Endothelial cell of umbilical vein (primary cell): ENCODE measurements at regions not wholly inside any gene's neighbourhood (a gene's known extent, or its start where the extent isn't known, plus 50 kb on each side); places are given as distances from the start of the nearest gene placed in this dataset.

ENCODE experiments used
- BruUV-seq: library from RNA; stranded (reverse); fragments of 400-500 nt; replicated peaks from 2 replicates; lab custom pipeline; 2021; lab: Mats Ljungman, UMichigan
- CTCF ChIA-PET: fragments of 300-600, 350-600 bp; sonication (Branson Sonifier 250); formaldehyde crosslinking; loops from one replicate; lab custom pipeline; 2021; ENCODE audit warnings: antibody characterized with exemption, inconsistent platforms; lab: Charles Lee
- POLR2A ChIA-PET: fragments of 300-600, 350-600 bp; sonication (Branson Sonifier 250); formaldehyde crosslinking; loops from one replicate; lab custom pipeline; 2021; ENCODE audit warnings: antibody characterized with exemption, inconsistent platforms; lab: Charles Lee
- DNase-seq: peaks from one replicate; pipeline ENCODE4 v3.0.0-alpha.2; 2011; ENCODE audit warnings: low read depth, low spot score
- FAIRE-seq: peaks from 2 replicates; lab custom pipeline; 2011; peaks lifted over from hg19 to GRCh38; lab: Jason Lieb, UNC
- H2AFZ ChIP-seq: 2 replicates; pipeline ENCODE4 v1.6.0; 2012; ENCODE audit warnings: low read depth, low read length, control low read depth, inconsistent platforms
- H3K27ac ChIP-seq: 2 replicates; pipeline ENCODE4 v1.5.1; 2011; ENCODE audit warnings: low read depth, mild to moderate bottlenecking, control low read depth, low read length, moderate library complexity; ENCODE audit not compliant: insufficient read depth
- H3K27me3 ChIP-seq, 2 experiments: 2 replicates each; pipeline versions ENCODE4 v1.6.0 to v1.6.1; 2011; ENCODE audit warnings: low read length in 2 of 2, mixed read lengths in 1 of 2; ENCODE audit not compliant: control insufficient read depth in 2 of 2, insufficient read depth in 2 of 2
- H3K36me3 ChIP-seq, 2 experiments: 2 replicates in 1 of 2; 3 replicates in 1 of 2; pipeline ENCODE4 v1.5.1; 2011; ENCODE audit warnings: low read length in 2 of 2, mild to moderate bottlenecking in 1 of 2, moderate library complexity in 1 of 2; ENCODE audit not compliant: control insufficient read depth in 2 of 2, insufficient read depth in 2 of 2; ENCODE audit errors: extremely low read depth in 1 of 2
- H3K4me1 ChIP-seq: 3 replicates; pipeline ENCODE4 v1.5.1; 2011; ENCODE audit warnings: mild to moderate bottlenecking, low read length; ENCODE audit not compliant: control insufficient read depth, insufficient read depth; ENCODE audit errors: extremely low read depth
- H3K4me2 ChIP-seq: 2 replicates; pipeline ENCODE4 v1.6.1; 2011; ENCODE audit warnings: low read length, control low read depth, mixed read lengths; ENCODE audit not compliant: insufficient read depth
- H3K4me3 ChIP-seq, 3 experiments: fragments of 200-600 bp in 1 of 3; sonication (generic), shearing (Covaris generic) in 1 of 3; replicated peaks in 1 of 3; 2 replicates each; pipeline ENCODE4 v1.5.1; 2011 to 2016; ENCODE audit warnings: control low read depth in 3 of 3, low read length in 3 of 3, mild to moderate bottlenecking in 2 of 3, inconsistent platforms in 1 of 3, low read depth in 1 of 3, moderate library complexity in 1 of 3; ENCODE audit not compliant: insufficient read depth in 1 of 3
- H3K79me2 ChIP-seq: 2 replicates; pipeline ENCODE4 v1.6.0; 2012; ENCODE audit warnings: low read length, inconsistent platforms; ENCODE audit not compliant: control insufficient read depth, insufficient read depth
- H3K9ac ChIP-seq: replicated peaks from 2 replicates; pipeline ENCODE3; 2011; ENCODE audit warnings: low read length, control low read depth; ENCODE audit not compliant: insufficient read depth; ENCODE audit errors: extremely low read depth
- H3K9me1 ChIP-seq: replicated peaks from 3 replicates; pipeline ENCODE4 v1.6.0; 2011; ENCODE audit warnings: mild to moderate bottlenecking, low read length; ENCODE audit not compliant: control insufficient read depth, insufficient read depth; ENCODE audit errors: extremely low read depth
- H3K9me3 ChIP-seq: replicated peaks from 2 replicates; pipeline ENCODE4 v1.5.1; 2012; ENCODE audit warnings: low read length, inconsistent platforms; ENCODE audit not compliant: control insufficient read depth, insufficient read depth
- H4K20me1 ChIP-seq: replicated peaks from 2 replicates; pipeline ENCODE3; 2011; ENCODE audit warnings: mild to moderate bottlenecking, low read length; ENCODE audit not compliant: control insufficient read depth, insufficient read depth; ENCODE audit errors: extremely low read depth
- EZH2 ChIP-seq: IDR thresholded peaks from 2 replicates; pipeline ENCODE4 v1.6.1; 2012; ENCODE audit warnings: borderline replicate concordance, low read depth, mild to moderate bottlenecking, moderate library complexity, low read length, inconsistent platforms; ENCODE audit not compliant: severe bottlenecking
- FOS ChIP-seq: IDR thresholded peaks from 2 replicates; pipeline ENCODE4 v1.6.1; 2011; ENCODE audit warnings: mild to moderate bottlenecking, low read length, moderate library complexity, borderline replicate concordance; ENCODE audit not compliant: insufficient read depth
- GATA2 ChIP-seq: IDR thresholded peaks from 2 replicates; pipeline ENCODE4 v1.7.0; 2011; ENCODE audit warnings: low read depth, mild to moderate bottlenecking, moderate library complexity, mixed read lengths, low read length; ENCODE audit not compliant: insufficient read length, insufficient read depth
- JUN ChIP-seq: IDR thresholded peaks from 2 replicates; pipeline ENCODE4 v1.6.1; 2011; ENCODE audit warnings: borderline replicate concordance, low read depth; ENCODE audit not compliant: insufficient read length, insufficient read depth
- MAX ChIP-seq: IDR thresholded peaks from 2 replicates; pipeline ENCODE4 v1.6.1; 2011; ENCODE audit not compliant: insufficient read depth, insufficient read length
- MYC ChIP-seq: IDR thresholded peaks from one replicate; pipeline ENCODE4 v1.6.1; 2011; ENCODE audit warnings: mild to moderate bottlenecking, low read depth, low read length
- POLR2A ChIP-seq: IDR thresholded peaks from 2 replicates; pipeline ENCODE4 v1.6.1; 2012; ENCODE audit warnings: low read depth, mild to moderate bottlenecking, control low read depth, low read length
- POLR2AphosphoS5 ChIP-seq: IDR thresholded peaks from 2 replicates; pipeline ENCODE4 v1.6.1; 2012; ENCODE audit warnings: low read depth, mild to moderate bottlenecking, control low read depth, low read length, moderate library complexity; ENCODE audit not compliant: insufficient read depth
- dilution Hi-C: fragments of 300-500 bp; cut with MboI; formaldehyde crosslinking; loops from one replicate; pipeline ENCODE4 v1.15.0; 2019; ENCODE audit warnings: low sequenced_read_pairs; ENCODE audit not compliant: extremely low pct_ligation_motif_present
- intact Hi-C: fragments of 100-400 bp; cut with micrococcal nuclease; formaldehyde crosslinking; loops from one replicate; pipeline ENCODE4 v1.10.0; 2022
- TF ChIP-seq, protein P1 (sequence below), 2 donors: IDR thresholded peaks; 1 replicate in 1 of 2; 2 replicates in 1 of 2; pipeline ENCODE4 v1.5.1; 2011; ENCODE audit warnings: low read length in 2 of 2, mild to moderate bottlenecking in 2 of 2, moderate library complexity in 2 of 2, control low read depth in 1 of 2, inconsistent platforms in 1 of 2, low read depth in 1 of 2; ENCODE audit not compliant: insufficient read depth in 1 of 2; ENCODE audit errors: extremely low read depth in 1 of 2

GRCh38 chr1:18035145-18035544, 72.5 kb upstream of the IGSF21 start:
- DNase-seq: no peak
- TF ChIP-seq FOS: no peak
- TF ChIP-seq JUN: no peak
- TF ChIP-seq POLR2A: no peak
- no peak for TF ChIP-seq GATA2
- no peak for TF ChIP-seq POLR2AphosphoS5
- no peak for TF ChIP-seq MYC
- TF ChIP-seq, protein P1, sequence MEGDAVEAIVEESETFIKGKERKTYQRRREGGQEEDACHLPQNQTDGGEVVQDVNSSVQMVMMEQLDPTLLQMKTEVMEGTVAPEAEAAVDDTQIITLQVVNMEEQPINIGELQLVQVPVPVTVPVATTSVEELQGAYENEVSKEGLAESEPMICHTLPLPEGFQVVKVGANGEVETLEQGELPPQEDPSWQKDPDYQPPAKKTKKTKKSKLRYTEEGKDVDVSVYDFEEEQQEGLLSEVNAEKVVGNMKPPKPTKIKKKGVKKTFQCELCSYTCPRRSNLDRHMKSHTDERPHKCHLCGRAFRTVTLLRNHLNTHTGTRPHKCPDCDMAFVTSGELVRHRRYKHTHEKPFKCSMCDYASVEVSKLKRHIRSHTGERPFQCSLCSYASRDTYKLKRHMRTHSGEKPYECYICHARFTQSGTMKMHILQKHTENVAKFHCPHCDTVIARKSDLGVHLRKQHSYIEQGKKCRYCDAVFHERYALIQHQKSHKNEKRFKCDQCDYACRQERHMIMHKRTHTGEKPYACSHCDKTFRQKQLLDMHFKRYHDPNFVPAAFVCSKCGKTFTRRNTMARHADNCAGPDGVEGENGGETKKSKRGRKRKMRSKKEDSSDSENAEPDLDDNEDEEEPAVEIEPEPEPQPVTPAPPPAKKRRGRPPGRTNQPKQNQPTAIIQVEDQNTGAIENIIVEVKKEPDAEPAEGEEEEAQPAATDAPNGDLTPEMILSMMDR (IDR thresholded peaks at IDR 0.05; ENCODE audit: extremely low read depth in 1 of 2, insufficient read depth in 1 of 2, low read depth in 1 of 2, low read length in 2 of 2): no peak
- no peak for TF ChIP-seq MAX
- no peak for TF ChIP-seq EZH2
- Histone ChIP-seq H3K9ac (no peak overlapping the region), H2AFZ (no peak overlapping the region), H3K4me3 (no peak overlapping the region), H3K36me3 (no peaks in the 10 kb centered on the region), H3K4me1 (no peaks in the 10 kb centered on the region), H3K27ac (no peak overlapping the region), H3K9me1 (no peaks in the 10 kb centered on the region), H3K79me2 (no peaks in the 10 kb centered on the region), H3K4me2 (no peak overlapping the region), H3K27me3 (no peaks in the 10 kb centered on the region), H4K20me1 (no peaks in the 10 kb centered on the region), H3K9me3 (no peaks in the 10 kb centered on the region)
- no peak for FAIRE-seq
- CTCF ChIA-PET: no interaction called here
- intact Hi-C loops: no loop called here
- BruUV-seq: no TSS peak
- POLR2A ChIA-PET: no interaction called here
- dilution Hi-C loops: no loop called here
